LNCAP (cell line): ENCODE measurements at regions not wholly inside any gene's neighbourhood (a gene's known extent, or its start where the extent isn't known, plus 50 kb on each side); places are given as distances from the start of the nearest gene placed in this dataset.

Experiments
- CTCF ChIP-seq: fragments of 450-650 bp; IDR thresholded peaks from 2 replicates; pipeline ENCODE4 v1.5.1; 2017; ENCODE audit warnings: mild to moderate bottlenecking

- TF ChIP-seq CTCF = no peak
Observed at GRCh38 chrX:39741904-39742303, 355.9 kb downstream of the BCOR start.

GRCh38 chrX:39745818-39746217 lies 351.9 kb downstream of the BCOR start:
- TF ChIP-seq CTCF = no peak

GRCh38 chrX:39749135-39749534 lies 348.6 kb downstream of the BCOR start:
- no peak for TF ChIP-seq CTCF

GRCh38 chrX:39749728-39750127 lies 348.0 kb downstream of the BCOR start:
- no peak for TF ChIP-seq CTCF

- TF ChIP-seq CTCF = no peak
Observed at GRCh38 chrX:39750256-39750790, 347.4 kb downstream of the BCOR start.

GRCh38 chrX:39750848-39751247 lies 346.9 kb downstream of the BCOR start:
- TF ChIP-seq CTCF = no peak

GRCh38 chrX:39752815-39753214 lies 344.9 kb downstream of the BCOR start:
- TF ChIP-seq CTCF = no peak
